Liver (tissue), 8 donors: ENCODE measurements at regions not wholly inside any gene's neighbourhood (a gene's known extent, or its start where the extent isn't known, plus 50 kb on each side); places are given as distances from the start of the nearest gene placed in this dataset.

Source experiments
- DNase-seq: peaks from one replicate; pipeline ENCODE4 v3.0.0-alpha.2; 2017; ENCODE audit warnings: low spot score
- H3K27ac ChIP-seq, 2 donors: one replicate each; pipeline ENCODE4 v1.7.0; 2013; ENCODE audit warnings: inconsistent platforms in 2 of 2, low read length in 2 of 2, control low read depth in 1 of 2, low read depth in 1 of 2, mild to moderate bottlenecking in 1 of 2
- H3K27me3 ChIP-seq, 4 donors: one replicate each; pipeline versions ENCODE4 v1.6.1 to v1.7.0; 2013; ENCODE audit warnings: low read length in 3 of 4, inconsistent platforms in 1 of 4, mild to moderate bottlenecking in 1 of 4, moderate library complexity in 1 of 4; ENCODE audit not compliant: control insufficient read depth in 4 of 4, insufficient read depth in 4 of 4
- H3K36me3 ChIP-seq, 4 donors: one replicate each; pipeline versions ENCODE4 v1.6.1 to v1.7.0; 2013; ENCODE audit warnings: low read length in 3 of 4, mild to moderate bottlenecking in 3 of 4, low read depth in 1 of 4, moderate library complexity in 1 of 4; ENCODE audit not compliant: control insufficient read depth in 4 of 4, insufficient read depth in 3 of 4
- H3K4me1 ChIP-seq, 4 donors: one replicate each; pipeline versions ENCODE4 v1.6.1 to v1.7.0; 2013; ENCODE audit warnings: low read length in 3 of 4, mild to moderate bottlenecking in 3 of 4, moderate library complexity in 1 of 4; ENCODE audit not compliant: control insufficient read depth in 4 of 4, insufficient read depth in 4 of 4
- H3K4me3 ChIP-seq, 3 donors: one replicate each; pipeline versions ENCODE4 v1.6.1 to v1.7.0; 2013; ENCODE audit warnings: low read length in 3 of 3, control low read depth in 1 of 3, low read depth in 1 of 3, mild to moderate bottlenecking in 1 of 3
- H3K9ac ChIP-seq, 2 donors: one replicate each; pipeline ENCODE4 v1.7.0; 2013; ENCODE audit warnings: low read length in 2 of 2, mild to moderate bottlenecking in 2 of 2, moderate library complexity in 2 of 2, control low read depth in 1 of 2, low read depth in 1 of 2
- H3K9me3 ChIP-seq, 4 donors: one replicate each; pipeline versions ENCODE4 v1.6.1 to v1.7.0; 2013; ENCODE audit warnings: low read length in 3 of 4; ENCODE audit not compliant: control insufficient read depth in 4 of 4
- ATF3 ChIP-seq: IDR thresholded peaks from 2 replicates; pipeline ENCODE4 v1.6.1; 2016; ENCODE audit warnings: antibody characterized with exemption
- CTCF ChIP-seq: fragments of 150-350 bp; IDR thresholded peaks from 2 replicates; pipeline ENCODE4 v1.5.1; 2017; ENCODE audit warnings: improper control_type of control experiment, low read depth, low read length; ENCODE audit not compliant: missing input control
- EGR1 ChIP-seq, 2 donors: IDR thresholded peaks; 2 replicates each; pipeline ENCODE4 v1.6.1; 2016 to 2018; ENCODE audit warnings: antibody characterized with exemption in 2 of 2, low read depth in 2 of 2
- FOXA1 ChIP-seq: IDR thresholded peaks from 2 replicates; pipeline ENCODE4 v1.6.1; 2016; ENCODE audit warnings: antibody characterized with exemption
- FOXA2 ChIP-seq: IDR thresholded peaks from 2 replicates; pipeline ENCODE4 v1.6.1; 2016; ENCODE audit warnings: antibody characterized with exemption
- GABPA ChIP-seq, 2 donors: IDR thresholded peaks in 1 of 2; conservative IDR thresholded peaks in 1 of 2; 2 replicates each; pipeline ENCODE4 v1.6.1; 2016; ENCODE audit warnings: antibody characterized with exemption in 2 of 2, mild to moderate bottlenecking in 1 of 2, moderate library complexity in 1 of 2
- HNF4A ChIP-seq, 2 donors: conservative IDR thresholded peaks; 2 replicates each; pipeline ENCODE4 v1.6.1; 2016; ENCODE audit warnings: antibody characterized with exemption in 2 of 2, mild to moderate bottlenecking in 2 of 2
- HNF4G ChIP-seq: IDR thresholded peaks from 2 replicates; pipeline ENCODE4 v1.6.1; 2016; ENCODE audit warnings: antibody characterized with exemption
- JUND ChIP-seq, 2 donors: IDR thresholded peaks; 2 replicates each; pipeline ENCODE4 v1.6.1; 2016; ENCODE audit warnings: antibody characterized with exemption in 2 of 2
- MAX ChIP-seq: IDR thresholded peaks from 2 replicates; pipeline ENCODE4 v1.6.1; 2016; ENCODE audit warnings: antibody characterized with exemption
- NR2F2 ChIP-seq: IDR thresholded peaks from 2 replicates; pipeline ENCODE4 v1.6.1; 2016; ENCODE audit warnings: antibody characterized with exemption
- RAD21 ChIP-seq, 2 donors: IDR thresholded peaks; 2 replicates each; pipeline ENCODE4 v1.6.1; 2016; ENCODE audit warnings: antibody characterized with exemption in 2 of 2, mild to moderate bottlenecking in 2 of 2
- REST ChIP-seq: IDR thresholded peaks from 2 replicates; pipeline ENCODE4 v1.6.1; 2016; ENCODE audit warnings: antibody characterized with exemption, mild to moderate bottlenecking
- RXRA ChIP-seq, 2 donors: IDR thresholded peaks; 2 replicates each; pipeline ENCODE4 v1.6.1; 2017 to 2018; ENCODE audit warnings: antibody characterized with exemption in 2 of 2, mild to moderate bottlenecking in 1 of 2
- SP1 ChIP-seq: IDR thresholded peaks from 2 replicates; pipeline ENCODE4 v1.6.1; 2018; ENCODE audit warnings: antibody characterized with exemption, mild to moderate bottlenecking
- TAF1 ChIP-seq: conservative IDR thresholded peaks from 2 replicates; pipeline ENCODE4 v1.6.1; 2016; ENCODE audit warnings: antibody characterized with exemption, mild to moderate bottlenecking
- YY1 ChIP-seq: IDR thresholded peaks from 2 replicates; pipeline ENCODE4 v1.6.1; 2016; ENCODE audit warnings: antibody characterized with exemption, mild to moderate bottlenecking
- ZBTB33 ChIP-seq: IDR thresholded peaks from 2 replicates; pipeline ENCODE4 v1.6.1; 2016; ENCODE audit warnings: antibody characterized with exemption
- WGBS: extraction: QIAGEN DNeasy Blood & Tissue Kit; methylation state at CpG from one replicate; pipeline ENCODE4 v1.1.7; 2013; 5-methylcytosine and 5-hydroxymethylcytosine counted together
- donor health status: healthy.
- donor health status: healthy.
- donor health status: healthy.
- donor health status: healthy.
- donor health status: healthy.

GRCh38 chr4:116413222-116413621, 672.2 kb downstream of the TRAM1L1 start:
- Histone ChIP-seq H3K36me3 (no peaks in the 10 kb centered on the region), H3K9ac (no peak overlapping the region), H3K9me3 (peaks cover 0 to 4% (median 0%) of the 10 kb centered on the region in 4 donors), H3K4me3 (no peak overlapping the region), H3K27me3 (no peaks in the 10 kb centered on the region), H3K27ac (no peak overlapping the region), H3K4me1 (no peaks in the 10 kb centered on the region)
- no peak for DNase-seq
- 67% methylated on average over 2 of the region's 2 CpGs for WGBS
- TF ChIP-seq ATF3: no peak
- no peak for TF ChIP-seq TAF1
- no peak for TF ChIP-seq MAX
- no peak for TF ChIP-seq FOXA2
- no peak for TF ChIP-seq RXRA (IDR thresholded peaks at IDR 0.05)
- TF ChIP-seq SP1: no peak
- no peak for TF ChIP-seq ZBTB33
- TF ChIP-seq EGR1 (IDR thresholded peaks at IDR 0.05; ENCODE audit: low read depth in 2 of 2): no peak
- TF ChIP-seq FOXA1: no peak
- no peak for TF ChIP-seq JUND (IDR thresholded peaks at IDR 0.05)
- TF ChIP-seq HNF4A (conservative IDR thresholded peaks at IDR 0.05): no peak
- TF ChIP-seq REST: no peak
- no peak for TF ChIP-seq CTCF
- TF ChIP-seq GABPA (IDR thresholded peaks at IDR 0.05 in 1 of 2, conservative IDR thresholded peaks at IDR 0.05 in 1 of 2): no peak
- no peak for TF ChIP-seq YY1
- no peak for TF ChIP-seq NR2F2

GRCh38 chr4:116401293-116401692, 684.1 kb downstream of the TRAM1L1 start:
- 46% methylated on average over 4 of the region's 4 CpGs for WGBS
- no peaks in the 10 kb centered on the region for H3K36me3 ChIP-seq
- H3K4me1 ChIP-seq: no peaks in the 10 kb centered on the region
- no peak for DNase-seq
- H3K4me3 ChIP-seq: no peak overlapping the region
- no peaks in the 10 kb centered on the region for H3K27me3 ChIP-seq
- no peak overlapping the region for H3K27ac ChIP-seq
- no peak overlapping the region for H3K9ac ChIP-seq
- no peaks in the 10 kb centered on the region for H3K9me3 ChIP-seq
- TF ChIP-seq FOXA1: no peak
- TF ChIP-seq HNF4G: no peak
- no peak for TF ChIP-seq GABPA (IDR thresholded peaks at IDR 0.05 in 1 of 2, conservative IDR thresholded peaks at IDR 0.05 in 1 of 2)
- TF ChIP-seq RAD21 (IDR thresholded peaks at IDR 0.05): no peak
- no peak for TF ChIP-seq MAX
- TF ChIP-seq ZBTB33: no peak
- no peak for TF ChIP-seq YY1
- no peak for TF ChIP-seq CTCF
